GM06990 (cell line): ENCODE measurements at regions not wholly inside any gene's neighbourhood (a gene's known extent, or its start where the extent isn't known, plus 50 kb on each side); places are given as distances from the start of the nearest gene placed in this dataset.

Experiments
- DNase-seq: peaks from one replicate; pipeline ENCODE4 v3.0.0-alpha.2; 2011; ENCODE audit not compliant: insufficient read length; ENCODE audit errors: extremely low read depth
- H3K27me3 ChIP-seq: replicated peaks from 2 replicates; pipeline ENCODE4 v1.6.0; 2011; ENCODE audit warnings: low read length; ENCODE audit not compliant: control insufficient read depth, insufficient read depth
- H3K36me3 ChIP-seq: 2 replicates; pipeline ENCODE4 v1.5.1; 2011; ENCODE audit warnings: low read length; ENCODE audit not compliant: control insufficient read depth, insufficient read depth
- H3K4me3 ChIP-seq: replicated peaks from 2 replicates; pipeline ENCODE4 v1.5.1; 2011; ENCODE audit warnings: low read depth, mild to moderate bottlenecking, control low read depth, low read length
- CTCF ChIP-seq: IDR thresholded peaks from 2 replicates; pipeline ENCODE4 v1.5.1; 2011; ENCODE audit warnings: low read length, control low read depth, mild to moderate bottlenecking, inconsistent platforms; ENCODE audit not compliant: insufficient read depth, poor library complexity, severe bottlenecking

GRCh38 chr3:194287374-194287773, 63.8 kb downstream of the CPN2 start:
- Histone ChIP-seq H3K4me3 (no peak overlapping the region), H3K36me3 (no peaks in the 10 kb centered on the region), H3K27me3 (no peaks in the 10 kb centered on the region)
- no peak for DNase-seq
- TF ChIP-seq CTCF: no peak

GRCh38 chr3:194287977-194288706, 63.0 kb downstream of the CPN2 start:
- H3K36me3 ChIP-seq: no peaks in the 10 kb centered on the region
- DNase-seq: no peak
- no peak for TF ChIP-seq CTCF
- no peak overlapping the region for H3K4me3 ChIP-seq
- H3K27me3 ChIP-seq: no peaks in the 10 kb centered on the region
